HG03103 (cell line): ENCODE measurements at regions not wholly inside any gene's neighbourhood (a gene's known extent, or its start where the extent isn't known, plus 50 kb on each side); places are given as distances from the start of the nearest gene placed in this dataset.

Experiments
- ATAC-seq: cut with Tn5 transposase; IDR thresholded peaks from one replicate; pipeline ENCODE4 v1.9.1; 2021; ENCODE audit warnings: low read depth; ENCODE audit not compliant: unreplicated experiment

- no peak for ATAC-seq
Observed at GRCh38 chr7:130877991-130878305, 143.9 kb upstream of the KLF14 start.

- no peak for ATAC-seq
Observed at GRCh38 chr7:130878785-130879184, 144.8 kb upstream of the KLF14 start.

- no peak for ATAC-seq
Observed at GRCh38 chr7:130879191-130879590, 145.2 kb upstream of the KLF14 start.

GRCh38 chr7:130880668-130881067 lies 146.7 kb upstream of the KLF14 start:
- no peak for ATAC-seq

GRCh38 chr7:130881091-130881798 lies 147.2 kb upstream of the KLF14 start:
- ATAC-seq = no peak

- no peak for ATAC-seq
Observed at GRCh38 chr7:130881799-130882141, 147.8 kb upstream of the KLF14 start.

- no peak for ATAC-seq
Observed at GRCh38 chr7:130882396-130882795, 148.4 kb upstream of the KLF14 start.

GRCh38 chr7:130883928-130884327 lies 149.9 kb upstream of the KLF14 start:
- no peak for ATAC-seq

- ATAC-seq = no peak
Observed at GRCh38 chr7:130884437-130885417, 150.7 kb upstream of the KLF14 start.

GRCh38 chr7:130886438-130887135 lies 152.6 kb upstream of the KLF14 start:
- no peak for ATAC-seq

GRCh38 chr7:130887182-130887956 lies 153.4 kb upstream of the KLF14 start:
- ATAC-seq = no peak

GRCh38 chr7:130887957-130888371 lies 154.0 kb upstream of the KLF14 start:
- no peak for ATAC-seq

- no peak for ATAC-seq
Observed at GRCh38 chr7:130888468-130888867, 154.5 kb upstream of the KLF14 start.

- no peak for ATAC-seq
Observed at GRCh38 chr7:130890176-130891020, 156.4 kb upstream of the KLF14 start.

GRCh38 chr7:130891254-130892094 lies 157.5 kb upstream of the KLF14 start:
- no peak for ATAC-seq

- ATAC-seq = no peak
Observed at GRCh38 chr7:130893441-130893894, 159.5 kb upstream of the KLF14 start.

GRCh38 chr7:130894146-130894908 lies 160.3 kb upstream of the KLF14 start:
- ATAC-seq = no peak
